Endothelial cell of hepatic sinusoid (primary cell): ENCODE measurements at regions not wholly inside any gene's neighbourhood (a gene's known extent, or its start where the extent isn't known, plus 50 kb on each side); places are given as distances from the start of the nearest gene placed in this dataset.
"Not testable (repeated sequence)": the region's sequence is repeated elsewhere in the genome, so short reads cannot be mapped to it uniquely, and the experiment has no call there.

ENCODE experiments used
- in situ Hi-C: cut with HindIII; loops from 2 replicates; pipeline ENCODE4 v1.10.0; 2017; ENCODE audit warnings: low sequenced_read_pairs

DNA sequence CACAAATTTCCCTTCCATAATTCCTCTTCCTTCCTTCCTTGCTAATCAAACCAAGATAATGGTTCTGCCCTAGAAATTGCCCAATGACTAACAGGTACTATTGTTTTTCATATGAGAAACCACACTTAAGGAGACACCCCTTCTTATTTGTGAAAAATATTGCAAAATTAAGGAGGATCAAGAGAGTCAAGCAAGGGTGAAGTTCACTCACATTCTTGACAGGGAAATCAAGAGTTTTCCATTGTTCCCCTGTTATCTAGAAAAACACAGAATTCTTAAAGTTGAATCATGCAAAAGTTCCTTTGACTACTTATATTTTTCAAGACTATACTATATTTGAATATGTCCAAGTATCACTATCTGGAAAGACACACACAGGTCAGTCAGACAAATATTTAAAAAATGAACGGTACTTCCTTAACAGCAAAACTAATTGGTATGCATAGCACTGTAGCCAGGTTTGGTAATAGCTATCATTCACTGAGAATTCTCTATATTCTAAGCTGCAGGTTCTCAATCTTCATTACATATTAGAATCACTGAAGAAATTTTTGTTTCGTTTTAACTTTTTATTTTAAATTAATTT, 897.2 kb downstream of the DIAPH3 start:
- in situ Hi-C loops: no loop called here

DNA sequence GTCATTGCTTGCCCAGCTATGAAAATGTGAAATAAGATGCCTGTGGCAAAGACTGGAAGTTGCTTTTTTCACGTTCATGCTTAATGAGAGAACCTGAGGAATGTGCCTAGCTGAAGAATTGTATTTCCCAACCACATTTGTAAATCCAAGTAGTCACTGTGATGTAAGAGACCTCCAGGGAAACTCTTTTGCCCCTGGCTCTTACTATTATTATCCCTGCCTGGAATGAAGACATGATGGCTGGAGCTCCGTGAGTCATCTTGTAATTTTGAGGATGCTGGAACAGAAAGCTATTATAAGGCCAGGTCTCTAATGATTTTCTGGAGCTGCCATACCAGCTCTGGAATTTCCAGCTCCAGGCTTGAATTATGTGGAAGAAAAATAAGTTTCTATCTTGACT, 894.3 kb downstream of the DIAPH3 start:
- in situ Hi-C loops: no loop called here

DNA sequence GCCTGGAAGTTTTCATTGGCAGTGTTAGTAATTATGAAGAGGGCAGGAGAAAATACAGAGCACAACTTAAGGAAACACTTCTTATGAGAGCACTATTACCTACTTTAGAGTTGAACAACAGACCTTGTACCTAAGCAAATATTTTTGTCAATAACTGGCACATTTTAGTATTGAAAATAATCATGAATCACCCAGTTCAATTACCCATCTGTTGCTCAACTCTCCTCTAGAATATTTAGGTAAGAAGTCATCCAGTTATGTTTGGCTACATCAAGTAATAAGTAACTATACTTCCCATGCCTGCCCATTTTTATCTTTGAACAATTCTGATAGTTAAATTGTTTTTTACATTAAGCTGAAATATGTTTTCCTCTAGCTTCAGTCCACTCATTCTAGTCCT, 893.4 kb downstream of the DIAPH3 start:
- in situ Hi-C loops: no loop called here

DNA sequence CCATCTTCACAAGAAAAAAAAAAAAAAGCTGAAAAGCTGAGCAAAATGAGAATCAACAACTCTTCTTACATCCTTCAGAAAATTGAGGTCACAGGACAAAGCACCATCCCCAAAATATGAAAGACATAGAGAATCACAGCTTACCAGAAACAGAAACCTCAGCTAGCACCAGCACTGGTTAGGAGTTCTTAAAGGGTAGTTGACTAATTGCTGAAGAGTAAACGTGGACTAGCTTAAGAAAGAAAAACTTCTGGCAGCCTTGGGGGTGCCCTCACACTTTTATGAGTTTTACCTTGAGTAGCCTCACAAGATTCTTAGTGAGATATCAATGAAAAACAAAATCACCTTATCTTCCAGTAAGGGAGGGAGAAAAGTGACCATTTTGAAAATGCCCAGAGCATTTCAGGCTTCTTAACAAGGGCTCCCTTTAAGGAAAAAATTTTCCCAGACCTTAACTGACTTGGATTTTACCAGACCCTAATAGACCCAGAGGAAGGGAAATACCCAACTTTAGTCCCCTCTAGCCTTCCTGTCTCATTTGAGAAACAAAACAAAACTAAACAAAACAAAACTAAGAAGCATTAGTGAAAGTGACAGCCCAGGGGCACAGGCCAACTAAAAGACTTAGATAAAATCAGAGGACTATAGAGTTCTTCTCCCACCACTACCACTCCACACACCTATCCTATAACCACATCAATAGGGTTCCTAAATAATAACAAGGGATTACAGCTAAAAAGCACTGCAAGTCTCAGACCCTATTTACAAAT, 888.6 kb downstream of the DIAPH3 start:
- in situ Hi-C loops: no loop called here

DNA sequence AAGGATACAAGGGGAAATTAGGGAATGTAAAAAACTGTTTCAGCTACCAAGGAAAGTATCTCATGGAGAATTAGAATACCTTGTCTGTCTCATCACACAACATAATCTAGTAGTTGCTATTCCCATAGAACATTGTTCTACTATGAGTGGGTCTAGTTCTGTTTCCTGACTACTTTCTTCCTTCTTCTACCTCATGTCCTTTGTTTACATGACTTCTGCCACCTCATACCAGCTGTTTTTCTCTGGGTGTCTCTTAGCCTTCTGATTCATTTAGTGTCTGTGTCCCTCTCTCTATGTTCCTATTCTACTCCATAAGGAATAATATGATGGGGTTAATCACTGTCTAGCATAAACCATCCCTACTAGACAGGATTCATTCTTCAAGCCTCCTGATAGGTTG, 887.3 kb downstream of the DIAPH3 start:
- in situ Hi-C loops: no loop called here

DNA sequence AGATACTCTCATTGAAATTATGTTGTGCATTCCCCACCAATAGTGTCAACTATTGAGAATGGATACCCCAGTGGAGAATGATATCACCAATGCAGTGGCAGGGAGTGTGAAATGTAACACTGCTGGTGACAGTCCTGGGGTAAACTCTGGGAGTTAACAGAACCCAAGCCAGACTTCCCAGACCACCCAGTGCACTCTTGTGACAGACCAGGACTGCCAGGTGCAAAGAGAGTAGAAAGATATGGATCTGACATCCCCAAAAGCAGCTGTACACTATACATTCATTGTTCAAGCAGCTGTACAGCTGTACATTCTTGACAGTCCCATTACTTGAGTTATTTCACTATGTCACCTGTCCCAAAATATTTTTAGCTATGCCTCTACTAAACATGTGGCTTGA, 886.6 kb downstream of the DIAPH3 start:
- in situ Hi-C loops: no loop called here

DNA sequence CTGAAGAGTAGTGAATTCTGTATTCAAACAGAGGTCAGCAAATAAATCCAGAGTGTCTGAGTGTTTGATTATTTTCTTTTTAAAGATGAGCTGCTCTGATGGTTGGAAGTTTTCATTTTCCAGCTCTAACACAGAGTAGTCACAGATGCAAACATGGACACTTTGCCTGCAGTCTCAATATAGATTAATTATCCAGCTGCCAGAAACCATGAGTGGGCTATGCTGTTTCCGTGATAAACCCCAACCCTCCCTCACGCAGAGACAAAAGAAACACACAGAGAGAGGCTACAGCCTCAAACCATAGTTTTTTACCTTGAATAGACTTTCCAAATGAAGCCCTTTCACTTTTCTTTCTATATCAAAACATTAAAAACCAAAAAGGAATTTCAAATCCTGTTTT, 884.7 kb downstream of the DIAPH3 start:
- in situ Hi-C loops: no loop called here

DNA sequence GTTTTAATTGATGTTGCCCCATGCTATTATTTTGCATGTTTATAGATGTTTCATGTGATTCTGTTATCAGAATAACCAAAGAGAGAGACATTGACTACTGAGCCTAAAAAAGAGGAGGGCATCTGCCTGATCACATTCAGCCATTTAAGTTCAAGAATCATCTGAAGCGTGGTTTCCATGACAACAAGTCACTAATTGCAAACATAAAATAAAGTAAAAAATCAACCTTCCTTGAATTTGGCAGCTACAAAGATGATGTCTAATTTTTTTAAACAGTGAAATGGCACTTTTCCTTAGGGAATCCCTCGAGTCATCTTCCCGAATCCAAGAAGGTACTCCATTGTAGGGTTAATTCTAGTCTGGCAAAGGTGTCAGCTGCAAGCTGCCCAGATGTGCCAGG, 884.2 kb downstream of the DIAPH3 start:
- in situ Hi-C loops: no loop called here

DNA sequence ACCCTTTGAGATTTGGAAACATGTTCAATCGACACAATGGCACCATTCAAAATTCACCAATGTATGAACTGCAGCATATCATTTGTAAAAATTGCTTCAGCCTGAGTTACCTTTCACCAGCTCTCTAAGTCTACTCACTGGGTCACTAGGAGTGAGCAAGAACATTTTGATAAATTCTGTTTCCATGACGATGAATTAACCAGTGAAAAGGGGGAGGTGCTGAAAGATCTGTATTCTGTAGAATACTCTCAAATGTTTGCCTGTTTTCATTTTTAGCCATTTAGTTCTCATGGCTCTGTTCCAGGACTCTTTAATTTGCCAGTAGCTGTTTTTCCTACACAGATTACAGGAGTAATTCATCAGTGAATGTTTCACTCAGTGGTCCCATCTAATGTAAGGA, 883.4 kb downstream of the DIAPH3 start:
- in situ Hi-C loops: no loop called here

DNA sequence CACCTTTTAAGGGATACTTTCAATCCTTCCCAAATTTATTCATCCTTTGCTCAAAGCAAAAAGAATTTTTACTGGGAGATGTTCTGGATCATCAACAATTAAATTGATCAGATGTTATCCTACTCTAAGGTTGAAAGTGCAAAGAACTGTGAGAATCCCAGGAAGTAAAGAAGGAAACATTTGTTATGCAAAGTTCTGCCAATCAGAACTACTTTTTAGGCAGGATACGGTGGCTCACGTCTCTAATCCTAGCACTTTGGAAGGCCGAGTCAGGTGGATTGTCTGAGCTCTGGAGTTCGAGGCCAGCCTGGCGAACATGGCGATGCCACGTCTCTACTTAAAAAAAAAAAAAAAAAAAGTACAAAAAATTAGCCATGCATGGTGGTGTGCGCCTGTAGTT, 882.3 kb downstream of the DIAPH3 start:
- in situ Hi-C loops: no loop called here

DNA sequence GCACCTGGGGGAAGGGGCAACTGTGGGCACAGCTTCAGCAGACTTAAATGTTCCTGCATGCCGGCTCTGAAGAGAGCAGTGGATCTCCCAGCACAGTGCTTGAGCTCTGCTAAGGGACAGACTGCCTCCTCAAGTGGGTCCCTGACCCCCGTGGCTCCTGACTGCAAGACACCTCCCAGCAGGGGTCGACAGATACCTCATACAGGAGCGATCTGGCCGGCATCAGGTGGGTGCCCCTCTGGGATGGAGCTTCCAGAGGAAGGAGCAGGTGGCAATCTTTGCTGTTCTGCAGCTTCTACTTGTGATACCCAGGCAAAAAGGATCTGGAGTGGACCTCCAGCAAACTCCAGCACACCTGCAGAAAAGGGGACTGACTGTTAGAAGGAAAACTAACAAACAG, 871.5 kb downstream of the DIAPH3 start:
- in situ Hi-C loops: not testable (repeated sequence)

DNA sequence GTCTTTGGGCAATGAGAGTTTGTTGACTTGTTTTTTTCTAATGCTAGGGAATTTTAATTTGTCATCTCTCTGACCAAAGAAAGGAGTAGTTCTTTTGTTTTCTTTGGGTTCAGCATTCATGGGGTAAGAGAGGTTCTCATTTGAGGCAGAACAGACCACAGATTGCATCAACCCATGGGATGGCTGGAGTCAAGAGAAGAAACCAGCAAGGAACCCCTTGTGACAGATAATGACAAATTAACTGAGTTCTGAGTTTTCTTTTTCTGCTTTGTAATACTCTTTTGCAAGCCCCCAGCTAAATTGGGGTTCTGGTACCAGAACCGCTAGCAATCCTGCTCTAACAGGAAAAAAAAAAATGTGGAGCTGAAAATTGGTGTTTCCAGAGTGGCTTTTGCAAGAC, 864.1 kb downstream of the DIAPH3 start:
- in situ Hi-C loops: loop anchor here (5.0 kb wide), 1 partner anchor 107 kb away; no protein-coding TSS in a partner anchor

DNA sequence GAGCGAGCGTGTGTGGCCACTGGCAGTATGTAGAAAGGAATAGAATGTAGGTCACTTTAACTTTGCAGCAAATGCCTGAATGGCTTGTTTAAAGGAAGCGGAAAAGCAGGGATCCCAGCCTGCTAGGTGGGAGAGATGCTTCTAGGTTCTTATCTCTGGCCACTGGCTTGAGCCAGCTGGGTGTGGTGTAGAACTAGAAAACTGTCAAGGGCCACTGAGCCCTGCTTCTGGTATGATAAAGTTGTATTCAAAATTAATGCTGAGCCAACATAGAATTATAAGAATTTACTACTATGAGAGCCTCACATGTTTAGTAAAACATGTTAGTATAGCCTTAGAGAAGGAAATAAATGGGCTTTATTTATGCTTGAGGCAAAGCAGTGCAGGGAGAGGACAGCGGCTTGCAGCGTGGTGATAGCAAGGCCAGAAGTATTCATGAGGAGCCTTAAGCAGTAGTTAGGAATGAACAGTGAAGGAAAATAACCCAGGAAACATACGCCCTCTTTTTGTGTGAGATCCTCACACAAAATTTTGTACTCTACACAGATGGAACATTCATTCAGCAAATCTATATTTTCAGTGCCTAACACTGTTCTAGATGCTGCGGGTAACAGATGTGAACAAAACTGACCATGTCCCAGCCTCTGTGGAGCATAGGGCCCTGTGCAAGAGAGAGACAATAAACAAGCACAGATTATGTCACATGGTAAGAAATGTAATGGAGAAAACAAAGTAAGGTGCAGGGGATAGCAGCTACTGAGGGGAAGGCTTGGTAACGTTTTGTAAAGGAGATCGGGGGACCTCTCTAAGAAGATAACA, 863.2 kb downstream of the DIAPH3 start:
- in situ Hi-C loops: no loop called here

DNA sequence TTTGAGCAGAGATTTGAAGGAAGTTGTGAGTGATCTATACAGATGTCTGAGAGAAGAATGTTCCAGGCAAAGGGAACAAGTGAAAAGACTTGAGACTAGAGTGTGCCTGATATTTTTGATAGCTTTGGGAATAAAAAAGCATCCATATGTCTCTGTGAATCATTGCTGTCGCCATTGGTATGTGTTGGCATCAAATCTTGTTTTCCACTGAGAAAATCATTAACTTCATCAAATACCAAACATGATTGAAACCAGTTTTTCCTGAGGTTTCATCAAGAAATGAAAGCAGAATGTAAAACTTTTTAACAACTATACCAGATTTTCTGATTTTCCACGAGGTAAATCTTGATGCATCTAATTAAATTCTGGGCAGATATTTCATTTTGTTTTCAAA, 862.6 kb downstream of the DIAPH3 start:
- in situ Hi-C loops: no loop called here

DNA sequence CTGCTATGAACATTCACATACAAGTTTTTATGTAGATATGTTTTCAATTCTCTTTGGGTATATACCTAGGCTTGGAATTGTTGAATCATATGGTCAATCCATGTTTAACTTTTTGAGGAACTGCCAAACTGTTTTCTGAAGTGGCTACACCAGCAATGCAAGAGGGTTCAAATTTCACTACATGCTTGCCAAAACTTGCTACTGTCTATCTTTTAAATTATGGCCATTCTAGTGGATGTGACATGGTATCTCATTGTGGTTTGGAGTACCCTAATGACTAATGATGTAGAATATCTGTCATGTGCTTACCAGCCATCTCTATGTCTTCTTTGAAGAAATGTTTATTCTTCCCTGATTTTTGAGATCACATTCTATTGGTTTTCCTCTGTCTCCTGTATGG, 860.3 kb downstream of the DIAPH3 start:
- in situ Hi-C loops: no loop called here

DNA sequence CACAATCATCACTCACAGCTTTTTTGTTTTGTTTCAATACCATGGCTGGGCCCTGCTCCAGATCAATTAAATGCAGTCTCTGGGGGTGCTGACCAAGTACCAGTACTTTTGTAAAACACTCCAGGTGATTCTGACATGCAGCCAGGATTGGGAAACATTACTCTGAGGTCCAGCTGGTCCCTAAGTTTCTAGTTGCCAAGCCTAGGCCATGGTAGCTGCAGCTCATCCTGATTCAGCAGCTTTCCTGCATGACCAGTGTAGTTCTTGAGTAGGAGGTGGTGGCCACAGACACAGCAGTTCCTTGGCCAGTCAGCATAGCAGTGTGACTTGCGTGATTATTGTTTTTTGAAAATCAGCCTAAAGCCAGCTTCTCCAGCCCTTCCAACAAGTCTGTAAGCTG, 859.1 kb downstream of the DIAPH3 start:
- in situ Hi-C loops: no loop called here

DNA sequence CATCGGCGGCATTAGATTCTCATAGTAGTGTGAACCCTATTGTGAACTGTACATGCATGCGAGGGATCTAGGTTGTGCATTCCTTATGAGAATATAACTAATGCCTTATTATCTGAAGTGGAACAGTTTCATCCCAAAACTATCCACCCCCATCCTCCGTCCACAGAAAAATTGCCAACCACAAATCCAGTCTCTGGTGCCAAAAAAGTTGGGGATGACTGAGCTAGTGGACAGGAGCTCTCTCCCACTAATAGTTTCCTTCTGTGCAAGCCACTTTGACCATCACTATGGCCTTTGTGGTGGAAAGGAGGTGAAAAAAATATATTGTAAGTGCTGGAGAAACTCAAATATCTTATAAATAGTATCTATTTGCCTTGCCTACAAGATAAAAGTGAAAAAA, 857.8 kb downstream of the DIAPH3 start:
- in situ Hi-C loops: no loop called here

DNA sequence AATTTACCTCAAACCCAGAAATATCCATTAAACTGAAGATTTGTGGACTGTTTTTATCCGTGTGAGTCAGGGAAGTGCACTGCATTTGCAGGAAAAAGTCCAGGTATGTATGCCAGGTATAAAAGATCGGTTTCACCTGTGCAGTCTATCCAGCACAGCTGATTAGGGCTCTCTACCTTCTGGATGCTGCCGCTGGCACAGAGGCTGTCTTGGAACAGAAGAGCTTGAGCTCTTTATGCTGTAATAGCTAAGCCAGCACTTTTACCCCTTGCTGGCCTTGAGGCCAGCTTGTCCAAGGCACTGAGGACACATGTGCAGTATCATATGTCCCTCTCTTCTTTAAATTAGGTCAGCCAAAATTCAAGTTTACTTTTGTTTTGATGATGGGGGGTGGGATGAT, 851.0 kb downstream of the DIAPH3 start:
- in situ Hi-C loops: no loop called here

DNA sequence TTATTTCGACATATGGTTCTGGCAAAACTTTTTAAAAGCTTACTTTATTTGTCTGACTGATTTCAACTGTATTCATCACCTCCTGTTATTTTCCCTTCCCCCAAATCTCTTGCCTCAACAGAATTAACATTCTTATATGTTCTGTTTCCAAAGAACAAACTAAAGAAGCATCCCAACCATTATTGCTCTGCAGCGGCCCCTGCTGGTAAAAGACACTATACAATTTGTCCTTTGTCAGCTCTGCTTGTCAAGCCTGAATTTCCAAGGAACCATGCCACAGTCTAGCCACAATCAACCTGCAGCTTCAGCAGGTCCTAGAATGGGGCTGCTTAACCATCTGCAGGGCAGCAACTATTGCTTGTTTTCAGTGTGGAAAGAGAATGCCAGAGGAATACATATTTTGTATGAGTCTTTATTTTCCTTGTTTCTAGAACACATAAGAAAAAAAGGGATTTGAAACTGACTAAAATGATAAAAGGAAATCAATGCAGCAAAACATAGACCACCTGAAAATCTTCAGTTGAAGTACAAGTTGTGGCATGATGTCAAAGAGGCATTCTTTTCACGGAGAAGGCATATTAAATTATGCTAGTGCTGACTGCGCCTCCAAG, 845.3 kb downstream of the DIAPH3 start:
- in situ Hi-C loops: no loop called here

DNA sequence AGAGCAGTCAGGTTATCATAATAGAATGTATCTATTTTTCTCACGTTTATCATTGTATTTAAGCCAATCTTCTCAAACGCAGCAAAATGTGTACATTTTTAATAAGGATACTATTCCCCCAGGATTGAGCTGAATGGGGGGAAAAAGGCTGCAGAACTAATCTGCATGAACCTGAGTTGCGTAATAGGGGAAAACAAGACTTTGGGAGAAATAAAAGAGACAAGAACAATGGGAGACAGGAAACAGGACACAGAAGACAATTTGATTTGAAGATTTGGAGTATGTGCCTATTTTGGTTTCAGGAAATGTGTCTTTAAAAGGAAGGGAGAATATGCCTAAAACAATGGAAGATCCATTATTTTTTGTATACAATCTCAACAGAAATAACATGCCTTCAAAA, 844.5 kb downstream of the DIAPH3 start:
- in situ Hi-C loops: no loop called here

DNA sequence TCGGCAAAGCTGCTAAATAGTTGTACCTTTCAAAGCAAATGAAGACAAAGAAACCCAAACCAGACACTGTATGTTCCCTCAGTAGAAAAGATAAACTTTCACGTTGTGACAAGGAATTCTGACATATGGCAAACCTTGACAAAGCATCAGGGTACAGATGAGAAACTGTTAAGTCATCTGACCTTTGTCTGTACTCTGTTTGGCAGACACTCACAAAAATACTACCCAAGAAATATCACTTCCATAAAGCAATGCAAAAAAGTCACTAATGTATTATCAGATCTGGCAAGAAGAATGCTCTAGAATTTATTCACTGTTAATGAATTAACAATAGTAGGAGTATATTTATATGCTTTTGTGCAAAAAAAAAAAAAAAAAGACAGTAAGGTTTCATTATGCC, 843.7 kb downstream of the DIAPH3 start:
- in situ Hi-C loops: no loop called here

DNA sequence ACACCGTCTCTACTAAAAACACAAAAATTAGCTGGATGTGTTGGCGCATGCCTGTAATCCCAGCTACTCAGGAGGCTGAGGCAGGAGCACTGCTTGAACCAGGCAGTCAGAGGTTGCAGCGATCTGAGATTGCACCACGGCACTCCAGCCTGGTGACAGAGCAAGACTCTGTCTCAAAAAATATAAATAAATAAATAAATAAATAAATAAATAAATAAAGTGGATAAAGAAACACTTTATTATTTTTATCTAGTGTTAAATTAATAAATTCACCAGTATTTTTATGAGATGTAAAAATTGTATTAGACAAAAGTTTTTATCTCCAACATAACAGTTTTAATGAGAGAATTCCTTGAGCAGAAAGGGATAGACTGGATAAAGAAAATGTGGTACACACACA, 839.3 kb downstream of the DIAPH3 start:
- in situ Hi-C loops: not testable (repeated sequence)
